Lower leg skin (tissue), 3 donors: ENCODE measurements at regions not wholly inside any gene's neighbourhood (a gene's known extent, or its start where the extent isn't known, plus 50 kb on each side); places are given as distances from the start of the nearest gene placed in this dataset.

Source experiments
- POLR2A ChIP-seq, 2 donors: fragments of 450-650 bp; IDR thresholded peaks; one replicate each; pipeline ENCODE4 v1.6.1; 2016 to 2017; ENCODE audit warnings: antibody characterized with exemption in 2 of 2, mild to moderate bottlenecking in 1 of 2, moderate library complexity in 1 of 2
- TF ChIP-seq, protein P1 (sequence below), 3 donors: fragments of 450-650 bp; IDR thresholded peaks; one replicate each; pipeline ENCODE4 v1.5.1; 2016; ENCODE audit warnings: antibody characterized with exemption in 3 of 3, mild to moderate bottlenecking in 3 of 3, moderate library complexity in 2 of 3

DNA sequence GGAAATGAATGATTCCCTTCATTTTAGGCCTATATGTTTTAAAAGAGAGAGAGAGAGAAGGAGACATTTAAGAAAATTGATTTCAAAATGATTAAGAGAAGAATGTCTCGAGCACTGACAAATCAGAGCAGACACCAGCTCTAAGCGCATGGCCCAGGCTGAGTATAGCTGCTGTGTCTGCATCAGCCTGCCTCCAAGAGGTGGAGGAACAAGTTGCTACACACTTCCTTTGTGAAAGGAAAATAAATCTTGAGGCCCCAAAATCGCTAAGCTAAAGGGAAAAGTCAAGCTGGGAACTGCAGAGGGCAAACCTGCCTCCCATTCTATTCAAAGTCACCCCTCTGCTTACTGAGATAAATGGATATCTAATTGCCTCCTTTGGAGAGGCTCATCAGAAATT, 728.7 kb upstream of the TMEM132C start:
- no peak for TF ChIP-seq POLR2A (IDR thresholded peaks at IDR 0.05)
- TF ChIP-seq, protein P1, sequence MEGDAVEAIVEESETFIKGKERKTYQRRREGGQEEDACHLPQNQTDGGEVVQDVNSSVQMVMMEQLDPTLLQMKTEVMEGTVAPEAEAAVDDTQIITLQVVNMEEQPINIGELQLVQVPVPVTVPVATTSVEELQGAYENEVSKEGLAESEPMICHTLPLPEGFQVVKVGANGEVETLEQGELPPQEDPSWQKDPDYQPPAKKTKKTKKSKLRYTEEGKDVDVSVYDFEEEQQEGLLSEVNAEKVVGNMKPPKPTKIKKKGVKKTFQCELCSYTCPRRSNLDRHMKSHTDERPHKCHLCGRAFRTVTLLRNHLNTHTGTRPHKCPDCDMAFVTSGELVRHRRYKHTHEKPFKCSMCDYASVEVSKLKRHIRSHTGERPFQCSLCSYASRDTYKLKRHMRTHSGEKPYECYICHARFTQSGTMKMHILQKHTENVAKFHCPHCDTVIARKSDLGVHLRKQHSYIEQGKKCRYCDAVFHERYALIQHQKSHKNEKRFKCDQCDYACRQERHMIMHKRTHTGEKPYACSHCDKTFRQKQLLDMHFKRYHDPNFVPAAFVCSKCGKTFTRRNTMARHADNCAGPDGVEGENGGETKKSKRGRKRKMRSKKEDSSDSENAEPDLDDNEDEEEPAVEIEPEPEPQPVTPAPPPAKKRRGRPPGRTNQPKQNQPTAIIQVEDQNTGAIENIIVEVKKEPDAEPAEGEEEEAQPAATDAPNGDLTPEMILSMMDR (IDR thresholded peaks at IDR 0.05) = no peak
